PC-9 (cell line): ENCODE measurements at regions not wholly inside any gene's neighbourhood (a gene's known extent, or its start where the extent isn't known, plus 50 kb on each side); places are given as distances from the start of the nearest gene placed in this dataset.

Experiments used
- BruUV-seq: library from RNA; stranded (reverse); fragments of 400-500 nt; replicated peaks from 2 replicates; lab custom pipeline; 2021; lab: Mats Ljungman, UMichigan
- CTCF ChIA-PET: fragments of 300-600 bp; sonication (Branson Sonifier 250); formaldehyde crosslinking; loops from one replicate; lab custom pipeline; 2022; ENCODE audit warnings: antibody characterized with exemption; lab: Charles Lee
- POLR2A ChIA-PET: fragments of 300-600 bp; sonication (Branson Sonifier 250); formaldehyde crosslinking; loops from one replicate; lab custom pipeline; 2022; ENCODE audit warnings: antibody characterized with exemption; ENCODE audit not compliant: unreplicated experiment; lab: Charles Lee
- DNase-seq, 2 experiments: peaks; one replicate each; pipeline versions ENCODE4 v3.0.0 to v3.0.0-alpha.2; 2015 to 2022; ENCODE audit warnings: mixed read lengths in 1 of 2
- H2AFZ ChIP-seq: fragments of 200-600 bp; sonication (generic); 2 replicates; pipeline ENCODE4 v1.8.1; 2017; ENCODE audit warnings: antibody characterized with exemption
- H3F3A ChIP-seq: fragments of 200-600 bp; sonication (generic); 2 replicates; pipeline ENCODE4 v1.8.1; 2017; ENCODE audit warnings: antibody characterized with exemption, mild to moderate bottlenecking, low read depth; ENCODE audit not compliant: insufficient read depth
- H3K27ac ChIP-seq: fragments of 200-600 bp; sonication (generic); 2 replicates; pipeline ENCODE4 v1.6.1; 2016; ENCODE audit warnings: mixed run types
- H3K27me3 ChIP-seq: fragments of 200-600 bp; sonication (generic); 2 replicates; pipeline ENCODE4 v1.6.1; 2016; ENCODE audit warnings: low read depth, mixed run types; ENCODE audit not compliant: insufficient read depth
- H3K36me3 ChIP-seq: fragments of 200-600 bp; sonication (generic); 2 replicates; pipeline ENCODE4 v1.6.1; 2016; ENCODE audit warnings: low read depth, mixed run types
- H3K4me1 ChIP-seq: fragments of 200-600 bp; sonication (generic); replicated peaks from 2 replicates; pipeline ENCODE4 v1.6.1; 2016; ENCODE audit warnings: mixed run types; ENCODE audit not compliant: insufficient read depth
- H3K4me2 ChIP-seq: fragments of 200-600 bp; sonication (generic); 2 replicates; pipeline ENCODE4 v1.6.1; 2017; ENCODE audit warnings: mixed run types
- H3K4me3 ChIP-seq: fragments of 200-600 bp; sonication (generic); 2 replicates; pipeline ENCODE4 v1.6.1; 2016; ENCODE audit warnings: mixed run types
- H3K79me2 ChIP-seq: fragments of 200-600 bp; sonication (generic); 2 replicates; pipeline ENCODE4 v1.6.1; 2017; ENCODE audit warnings: low read depth, mixed run types
- H3K9me2 ChIP-seq: fragments of 200-600 bp; sonication (generic); 2 replicates; pipeline ENCODE4 v1.8.1; 2017; ENCODE audit warnings: mild to moderate bottlenecking; ENCODE audit not compliant: insufficient read depth
- H3K9me3 ChIP-seq: fragments of 200-600 bp; sonication (generic); 2 replicates; pipeline ENCODE4 v1.8.1; 2016; ENCODE audit warnings: low read depth; ENCODE audit not compliant: insufficient read depth
- H4K20me1 ChIP-seq: fragments of 200-600 bp; sonication (generic); 2 replicates; pipeline ENCODE4 v1.8.1; 2017; ENCODE audit not compliant: insufficient read depth
- EZH2 ChIP-seq: fragments of 200-600 bp; sonication (generic); IDR thresholded peaks from 2 replicates; pipeline ENCODE4 v1.8.0; 2017; ENCODE audit warnings: antibody characterized with exemption, low read depth
- intact Hi-C: fragments of 100-400 bp; cut with micrococcal nuclease; formaldehyde crosslinking; loops from one replicate; pipeline ENCODE4 v1.10.0; 2022; ENCODE audit not compliant: unreplicated experiment
- TF ChIP-seq, protein P1 (sequence below): fragments of 200-600 bp; sonication (generic); conservative IDR thresholded peaks from 2 replicates; pipeline ENCODE4 v1.6.1; 2017; ENCODE audit warnings: mixed run types, antibody characterized with exemption, mild to moderate bottlenecking, moderate library complexity

DNA sequence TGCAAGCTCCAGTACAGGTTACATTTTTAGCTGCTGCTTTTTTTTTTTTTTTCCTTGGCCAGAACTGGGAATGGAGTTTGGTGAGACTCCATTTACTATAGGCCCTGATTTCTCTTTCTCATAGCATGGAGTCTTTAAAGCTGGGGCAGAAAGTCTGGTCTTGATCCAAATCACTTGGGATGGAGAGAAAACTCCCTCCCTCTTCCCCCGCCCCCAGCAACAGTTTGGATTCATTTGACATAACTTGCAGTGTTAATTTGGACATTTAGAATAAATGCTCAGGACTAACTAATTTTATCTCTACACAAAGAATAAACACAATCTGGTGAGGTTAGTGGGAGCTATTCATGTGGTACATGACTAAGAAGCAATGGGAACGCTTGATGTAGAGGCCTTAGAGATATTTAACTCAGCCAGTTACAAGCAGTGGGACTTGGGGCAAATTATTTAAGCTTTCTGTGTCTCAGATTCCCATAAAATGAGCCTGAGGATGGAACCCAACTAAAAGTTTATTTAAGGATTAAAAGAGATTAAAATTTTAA is 107.3 kb upstream of the ARHGAP5 start:
- no peak overlapping the region for H3K4me3 ChIP-seq
- no peaks in the 10 kb centered on the region for H3K79me2 ChIP-seq
- no peak overlapping the region for H3K27ac ChIP-seq
- 0 out of 2 replicates have a peak, but pooled peaks cover 5% of the 10 kb centered on the region for H3K4me1 ChIP-seq
- no peak overlapping the region for H3K4me2 ChIP-seq
- no peaks in the 10 kb centered on the region for H4K20me1 ChIP-seq
- no peaks in the 10 kb centered on the region for H3K27me3 ChIP-seq
- ChIA-PET POLR2A (interaction anchor here (0.7 kb wide), 1 partner anchor 127 kb away, joined by 3 read pairs; no protein-coding TSS in a partner anchor), CTCF (no interaction called here)
- BruUV-seq: no TSS peak
- no peaks in the 10 kb centered on the region for H3F3A ChIP-seq
- no peaks in the 10 kb centered on the region for H3K36me3 ChIP-seq
- H3K9me2 ChIP-seq: no peaks in the 10 kb centered on the region
- H3K9me3 ChIP-seq: no peaks in the 10 kb centered on the region
- intact Hi-C loops: no loop called here
- no peak overlapping the region for H2AFZ ChIP-seq
- DNase-seq: no peak
- TF ChIP-seq, protein P1, sequence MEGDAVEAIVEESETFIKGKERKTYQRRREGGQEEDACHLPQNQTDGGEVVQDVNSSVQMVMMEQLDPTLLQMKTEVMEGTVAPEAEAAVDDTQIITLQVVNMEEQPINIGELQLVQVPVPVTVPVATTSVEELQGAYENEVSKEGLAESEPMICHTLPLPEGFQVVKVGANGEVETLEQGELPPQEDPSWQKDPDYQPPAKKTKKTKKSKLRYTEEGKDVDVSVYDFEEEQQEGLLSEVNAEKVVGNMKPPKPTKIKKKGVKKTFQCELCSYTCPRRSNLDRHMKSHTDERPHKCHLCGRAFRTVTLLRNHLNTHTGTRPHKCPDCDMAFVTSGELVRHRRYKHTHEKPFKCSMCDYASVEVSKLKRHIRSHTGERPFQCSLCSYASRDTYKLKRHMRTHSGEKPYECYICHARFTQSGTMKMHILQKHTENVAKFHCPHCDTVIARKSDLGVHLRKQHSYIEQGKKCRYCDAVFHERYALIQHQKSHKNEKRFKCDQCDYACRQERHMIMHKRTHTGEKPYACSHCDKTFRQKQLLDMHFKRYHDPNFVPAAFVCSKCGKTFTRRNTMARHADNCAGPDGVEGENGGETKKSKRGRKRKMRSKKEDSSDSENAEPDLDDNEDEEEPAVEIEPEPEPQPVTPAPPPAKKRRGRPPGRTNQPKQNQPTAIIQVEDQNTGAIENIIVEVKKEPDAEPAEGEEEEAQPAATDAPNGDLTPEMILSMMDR: no peak
- TF ChIP-seq EZH2: no peak

GRCh38 chr14:31970744-31971143 is 106.4 kb upstream of the ARHGAP5 start:
- Histone ChIP-seq H3K79me2 (no peaks in the 10 kb centered on the region), H3K4me2 (no peak overlapping the region), H3K4me3 (no peak overlapping the region), H3K4me1 (0 out of 2 replicates have a peak, but pooled peaks cover 4% of the 10 kb centered on the region), H3K9me2 (no peaks in the 10 kb centered on the region), H3K27ac (no peak overlapping the region), H4K20me1 (no peaks in the 10 kb centered on the region), H3K27me3 (no peaks in the 10 kb centered on the region), H2AFZ (no peak overlapping the region), H3K9me3 (no peaks in the 10 kb centered on the region), H3F3A (no peaks in the 10 kb centered on the region), H3K36me3 (no peaks in the 10 kb centered on the region)
- no TSS peak for BruUV-seq
- no peak for DNase-seq
- intact Hi-C loops: no loop called here
- TF ChIP-seq, protein P1: no peak
- TF ChIP-seq EZH2: no peak
- ChIA-PET POLR2A (no interaction called here), CTCF (no interaction called here)

DNA sequence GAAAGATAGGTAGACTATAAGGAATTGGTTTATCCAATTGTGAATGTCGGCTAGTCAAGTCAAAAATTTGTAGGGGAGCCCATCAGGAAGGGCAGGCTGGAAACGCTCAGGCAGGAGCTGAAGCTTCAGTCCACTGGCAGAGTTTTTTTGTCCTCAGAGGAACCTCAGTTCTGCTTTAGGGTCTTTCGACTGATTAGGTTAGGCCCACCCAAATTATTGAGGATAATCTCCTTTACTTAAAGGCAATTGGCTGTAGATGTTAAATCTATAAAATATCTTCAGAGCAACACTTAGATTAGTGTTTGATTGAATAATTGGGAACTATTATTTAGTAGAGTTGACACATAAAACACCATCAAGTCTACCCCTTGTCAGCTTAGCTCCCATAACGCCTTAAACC is 105.5 kb upstream of the ARHGAP5 start:
- Histone ChIP-seq H3K9me3 (no peaks in the 10 kb centered on the region), H4K20me1 (no peaks in the 10 kb centered on the region), H3K4me3 (no peak overlapping the region), H3K27ac (no peak overlapping the region), H3F3A (no peaks in the 10 kb centered on the region), H2AFZ (no peak overlapping the region), H3K79me2 (no peaks in the 10 kb centered on the region), H3K27me3 (no peaks in the 10 kb centered on the region), H3K9me2 (no peaks in the 10 kb centered on the region), H3K4me2 (no peak overlapping the region), H3K36me3 (no peaks in the 10 kb centered on the region), H3K4me1 (no peaks in the 10 kb centered on the region)
- POLR2A ChIA-PET: no interaction called here
- BruUV-seq: no TSS peak
- CTCF ChIA-PET: no interaction called here
- TF ChIP-seq, protein P1: no peak
- TF ChIP-seq EZH2: no peak
- intact Hi-C loops: no loop called here
- no peak for DNase-seq
